AG09319 (cell line): ENCODE measurements at regions not wholly inside any gene's neighbourhood (a gene's known extent, or its start where the extent isn't known, plus 50 kb on each side); places are given as distances from the start of the nearest gene placed in this dataset.

Source experiments
- DNase-seq: peaks from one replicate; pipeline ENCODE4 v3.0.0-alpha.2; 2010; ENCODE audit warnings: low read depth; ENCODE audit errors: extremely low read depth
- TF ChIP-seq, protein P1 (sequence below): IDR thresholded peaks from 2 replicates; pipeline ENCODE4 v1.5.1; 2011; ENCODE audit warnings: low read depth, mild to moderate bottlenecking, inconsistent platforms, low read length, moderate library complexity

GRCh38 chr13:50122455-50122854 is 107.2 kb downstream of the KCNRG start:
- TF ChIP-seq, protein P1, sequence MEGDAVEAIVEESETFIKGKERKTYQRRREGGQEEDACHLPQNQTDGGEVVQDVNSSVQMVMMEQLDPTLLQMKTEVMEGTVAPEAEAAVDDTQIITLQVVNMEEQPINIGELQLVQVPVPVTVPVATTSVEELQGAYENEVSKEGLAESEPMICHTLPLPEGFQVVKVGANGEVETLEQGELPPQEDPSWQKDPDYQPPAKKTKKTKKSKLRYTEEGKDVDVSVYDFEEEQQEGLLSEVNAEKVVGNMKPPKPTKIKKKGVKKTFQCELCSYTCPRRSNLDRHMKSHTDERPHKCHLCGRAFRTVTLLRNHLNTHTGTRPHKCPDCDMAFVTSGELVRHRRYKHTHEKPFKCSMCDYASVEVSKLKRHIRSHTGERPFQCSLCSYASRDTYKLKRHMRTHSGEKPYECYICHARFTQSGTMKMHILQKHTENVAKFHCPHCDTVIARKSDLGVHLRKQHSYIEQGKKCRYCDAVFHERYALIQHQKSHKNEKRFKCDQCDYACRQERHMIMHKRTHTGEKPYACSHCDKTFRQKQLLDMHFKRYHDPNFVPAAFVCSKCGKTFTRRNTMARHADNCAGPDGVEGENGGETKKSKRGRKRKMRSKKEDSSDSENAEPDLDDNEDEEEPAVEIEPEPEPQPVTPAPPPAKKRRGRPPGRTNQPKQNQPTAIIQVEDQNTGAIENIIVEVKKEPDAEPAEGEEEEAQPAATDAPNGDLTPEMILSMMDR = no peak
- DNase-seq = no peak

GRCh38 chr13:50123002-50123401 is 107.8 kb downstream of the KCNRG start:
- no peak for DNase-seq
- TF ChIP-seq, protein P1 = no peak

GRCh38 chr13:50123515-50123861 is 108.2 kb downstream of the KCNRG start:
- DNase-seq = no peak

GRCh38 chr13:50123862-50124535 is 108.8 kb downstream of the KCNRG start:
- TF ChIP-seq, protein P1 = no peak; the same call in 1 of the 2 replicates
- DNase-seq = peak; percentile 96

More at GRCh38 chr13:50123515-50123861, 108.2 kb downstream of the KCNRG start:
- TF ChIP-seq, protein P1 = no peak

DNA sequence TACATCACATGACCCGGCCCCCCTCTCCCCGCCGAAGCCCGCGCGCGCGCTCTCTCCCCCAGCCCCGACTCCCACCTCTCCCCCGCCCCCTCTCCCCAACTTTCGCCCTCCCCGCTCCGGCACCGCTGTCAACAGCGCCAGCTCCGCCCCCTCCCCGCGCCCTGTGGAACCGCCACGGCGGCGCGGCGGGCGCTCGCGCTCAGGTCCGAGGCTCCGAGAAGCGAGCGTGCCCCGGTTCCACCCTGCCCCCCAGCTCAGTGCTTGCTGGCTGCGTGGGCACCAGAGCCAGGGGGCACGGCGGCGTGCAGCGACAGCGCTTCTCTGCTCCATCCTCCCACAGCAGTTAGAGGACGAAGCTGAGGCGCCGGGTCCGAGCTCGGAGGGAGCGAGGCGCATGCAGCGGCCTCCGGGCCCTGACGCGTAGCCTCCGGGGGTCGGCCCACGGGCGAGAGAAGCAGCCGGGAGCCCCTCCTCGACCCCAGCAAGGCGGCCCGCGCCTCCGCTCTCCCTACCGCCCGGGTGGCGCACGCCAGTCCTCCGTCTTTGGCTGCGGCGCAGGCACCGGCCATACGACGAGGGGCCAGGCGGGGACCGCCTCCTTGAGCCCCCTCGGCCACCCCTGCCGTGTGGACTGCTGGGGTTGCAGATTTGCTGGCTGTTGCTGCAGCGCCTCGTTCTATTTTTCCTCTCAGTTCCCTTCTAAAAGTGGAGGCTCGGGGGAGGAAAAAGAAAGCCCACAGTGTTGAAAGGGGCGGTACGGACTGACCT is 109.5 kb downstream of the KCNRG start:
- TF ChIP-seq, protein P1 = no peak
- DNase-seq = no peak

DNA sequence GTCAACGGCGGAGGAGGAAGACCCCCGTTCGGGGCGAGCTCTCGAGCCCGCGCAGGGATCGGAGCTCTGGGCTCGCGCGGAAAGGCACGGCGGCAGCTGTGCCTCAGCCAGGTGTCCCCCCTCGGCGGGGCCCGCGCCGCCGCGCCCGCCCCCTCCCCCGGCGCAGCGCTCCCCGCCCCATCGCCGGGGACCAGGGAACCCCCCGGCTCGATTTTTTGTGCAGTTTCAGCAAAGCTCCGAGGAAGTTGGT is 110.0 kb downstream of the KCNRG start:
- no peak for DNase-seq
- TF ChIP-seq, protein P1 = no peak

- DNase-seq = peak; percentile 85
- TF ChIP-seq, protein P1 = no peak
These were observed 110.5 kb downstream of the KCNRG start for GRCh38 chr13:50125554-50126262.
